AG04450 (cell line): ENCODE measurements at regions not wholly inside any gene's neighbourhood (a gene's known extent, or its start where the extent isn't known, plus 50 kb on each side); places are given as distances from the start of the nearest gene placed in this dataset.

Experiments
- CTCF ChIA-PET: fragments of 300-600, 350-600 bp; formaldehyde crosslinking; extraction: SDS; loops from one replicate; lab custom pipeline; 2022; ENCODE audit warnings: antibody characterized with exemption, inconsistent platforms; lab: Charles Lee
- POLR2A ChIA-PET: fragments of 350-600 bp; formaldehyde crosslinking; extraction: SDS; loops from one replicate; lab custom pipeline; 2021; ENCODE audit warnings: antibody characterized with exemption, inconsistent platforms; lab: Yijun Ruan, JAX
- DNase-seq: peaks from one replicate; pipeline ENCODE4 v3.0.0-alpha.2; 2011; ENCODE audit warnings: low read depth, low spot score
- H3K27ac ChIP-seq: one replicate; pipeline ENCODE4 v1.5.1; 2012; ENCODE audit warnings: low read depth, low read length, control low read depth
- H3K27me3 ChIP-seq: one replicate; pipeline ENCODE4 v1.6.0; 2012; ENCODE audit warnings: low read length; ENCODE audit not compliant: control insufficient read depth, insufficient read depth
- H3K4me3 ChIP-seq: 2 replicates; pipeline ENCODE4 v1.5.1; 2011; ENCODE audit warnings: mild to moderate bottlenecking, low read depth, low read length, control low read depth
- H3K9me3 ChIP-seq: 2 replicates; pipeline ENCODE4 v1.5.1; 2012; ENCODE audit warnings: low read length; ENCODE audit not compliant: control insufficient read depth, insufficient read depth
- CTCF ChIP-seq: IDR thresholded peaks from 2 replicates; pipeline ENCODE4 v1.5.1; 2011; ENCODE audit warnings: low read depth, low read length, control low read depth, inconsistent platforms

- Histone ChIP-seq H3K9me3 (peaks cover 9% of the 10 kb centered on the region), H3K4me3 (no peak overlapping the region), H3K27me3 (no peaks in the 10 kb centered on the region), H3K27ac (no peak overlapping the region)
- CTCF ChIA-PET = no interaction called here
- DNase-seq = no peak
- POLR2A ChIA-PET = no interaction called here
- no peak for TF ChIP-seq CTCF
These were observed 853.6 kb downstream of the C6orf118 start for GRCh38 chr6:164455835-164456234.

GRCh38 chr6:164453835-164454234 lies 855.6 kb downstream of the C6orf118 start:
- CTCF ChIA-PET = no interaction called here

GRCh38 chr6:164442572-164442971 lies 866.8 kb downstream of the C6orf118 start:
- CTCF ChIA-PET = no interaction called here
- POLR2A ChIA-PET = no interaction called here
- Histone ChIP-seq H3K27me3 (no peaks in the 10 kb centered on the region), H3K4me3 (no peak overlapping the region), H3K9me3 (peaks cover 23% of the 10 kb centered on the region; the same call in 1 of the 2 replicates), H3K27ac (no peak overlapping the region)
- TF ChIP-seq CTCF = no peak
- DNase-seq = no peak

More at GRCh38 chr6:164453835-164454234, 855.6 kb downstream of the C6orf118 start:
- POLR2A ChIA-PET = no interaction called here
- no peak overlapping the region for H3K27ac ChIP-seq
- no peak for DNase-seq
- H3K27me3 ChIP-seq = no peaks in the 10 kb centered on the region
- peaks cover 10% of the 10 kb centered on the region for H3K9me3 ChIP-seq
- no peak for TF ChIP-seq CTCF
- no peak overlapping the region for H3K4me3 ChIP-seq

GRCh38 chr6:164439331-164439730 lies 870.1 kb downstream of the C6orf118 start:
- Histone ChIP-seq H3K4me3 (no peak overlapping the region), H3K27ac (no peak overlapping the region), H3K9me3 (peaks cover 17% of the 10 kb centered on the region; the same call in 1 of the 2 replicates), H3K27me3 (no peaks in the 10 kb centered on the region)
- ChIA-PET CTCF (no interaction called here), POLR2A (no interaction called here)
- TF ChIP-seq CTCF = no peak
- DNase-seq = no peak

- Histone ChIP-seq H3K27ac (no peak overlapping the region), H3K4me3 (no peak overlapping the region), H3K27me3 (no peaks in the 10 kb centered on the region), H3K9me3 (peaks cover 11% of the 10 kb centered on the region; the same call in 1 of the 2 replicates)
- ChIA-PET POLR2A (no interaction called here), CTCF (no interaction called here)
- DNase-seq = no peak
- TF ChIP-seq CTCF = no peak
These were observed 872.4 kb downstream of the C6orf118 start for GRCh38 chr6:164436976-164437375.
